Activated B cell treated with CpG ODN at 0.5 μM for 24 hours (primary cell): ENCODE measurements at regions not wholly inside any gene's neighbourhood (a gene's known extent, or its start where the extent isn't known, plus 50 kb on each side); places are given as distances from the start of the nearest gene placed in this dataset.

Experiments used
- ATAC-seq: fragments of 200-7000 bp; cut with Tn5 transposase; one replicate; pipeline ENCODE4 v1.10.0; 2021; ENCODE audit warnings: low read depth, mild to moderate bottlenecking, moderate library complexity
- CTCF ChIA-PET: fragments of 350-600 bp; sonication (Branson Sonifier 250); formaldehyde crosslinking; loops from one replicate; lab custom pipeline; 2021; ENCODE audit warnings: antibody characterized with exemption; lab: Charles Lee
- POLR2A ChIA-PET: fragments of 350-600 bp; sonication (Branson Sonifier 250); formaldehyde crosslinking; loops from one replicate; lab custom pipeline; 2021; ENCODE audit warnings: antibody characterized with exemption; lab: Charles Lee
- DNase-seq: peaks from one replicate; pipeline ENCODE4 v3.0.0; 2022
- H3K27ac Mint-ChIP-seq: one replicate; pipeline ENCODE4 v1.8.0; 2020; ENCODE audit warnings: mixed read lengths
- H3K27me3 Mint-ChIP-seq: one replicate; pipeline ENCODE4 v1.8.0; 2021; ENCODE audit warnings: mixed read lengths
- H3K36me3 Mint-ChIP-seq: one replicate; pipeline ENCODE4 v1.8.0; 2021; ENCODE audit warnings: low read depth, mixed read lengths
- H3K4me1 Mint-ChIP-seq: one replicate; pipeline ENCODE4 v1.8.0; 2021; ENCODE audit warnings: mixed read lengths
- H3K4me3 Mint-ChIP-seq: one replicate; pipeline ENCODE4 v1.8.0; 2020; ENCODE audit warnings: mild to moderate bottlenecking, mixed read lengths
- H3K9me3 Mint-ChIP-seq: one replicate; pipeline ENCODE4 v1.8.0; 2020; ENCODE audit warnings: mixed read lengths
- intact Hi-C: fragments of 100-400 bp; cut with micrococcal nuclease; formaldehyde crosslinking; loops from one replicate; pipeline ENCODE4 v1.15.1; 2024
- TF ChIP-seq, protein P1 (sequence below): fragments of 200-600 bp; IDR thresholded peaks from one replicate; pipeline ENCODE4 v1.8.0; 2022; ENCODE audit warnings: antibody characterized with exemption, mild to moderate bottlenecking

DNA sequence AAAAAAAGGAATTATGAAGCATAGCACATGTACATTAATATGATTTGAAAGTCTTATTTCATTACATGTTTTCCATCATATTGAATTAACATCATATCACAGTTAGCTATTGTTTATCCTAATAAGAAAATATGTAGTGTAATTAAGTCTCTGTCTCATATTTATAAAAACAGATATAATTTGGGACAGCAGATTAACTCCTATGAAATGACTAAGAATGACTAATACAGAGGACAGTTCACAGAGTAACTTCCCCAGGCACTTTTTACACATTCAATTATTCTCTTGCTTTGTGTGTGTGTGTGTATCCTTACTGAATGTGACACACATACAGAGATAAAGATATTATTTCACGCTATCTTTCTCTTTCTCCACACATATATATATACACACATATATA is 2400.9 kb upstream of the C9orf72 start:
- intact Hi-C loops, result no loop called here
- H3K9me3 Mint-ChIP-seq, result no peaks in the 10 kb centered on the region
- no peaks in the 10 kb centered on the region for H3K4me1 Mint-ChIP-seq
- H3K36me3 Mint-ChIP-seq, result no peaks in the 10 kb centered on the region
- TF ChIP-seq, protein P1, sequence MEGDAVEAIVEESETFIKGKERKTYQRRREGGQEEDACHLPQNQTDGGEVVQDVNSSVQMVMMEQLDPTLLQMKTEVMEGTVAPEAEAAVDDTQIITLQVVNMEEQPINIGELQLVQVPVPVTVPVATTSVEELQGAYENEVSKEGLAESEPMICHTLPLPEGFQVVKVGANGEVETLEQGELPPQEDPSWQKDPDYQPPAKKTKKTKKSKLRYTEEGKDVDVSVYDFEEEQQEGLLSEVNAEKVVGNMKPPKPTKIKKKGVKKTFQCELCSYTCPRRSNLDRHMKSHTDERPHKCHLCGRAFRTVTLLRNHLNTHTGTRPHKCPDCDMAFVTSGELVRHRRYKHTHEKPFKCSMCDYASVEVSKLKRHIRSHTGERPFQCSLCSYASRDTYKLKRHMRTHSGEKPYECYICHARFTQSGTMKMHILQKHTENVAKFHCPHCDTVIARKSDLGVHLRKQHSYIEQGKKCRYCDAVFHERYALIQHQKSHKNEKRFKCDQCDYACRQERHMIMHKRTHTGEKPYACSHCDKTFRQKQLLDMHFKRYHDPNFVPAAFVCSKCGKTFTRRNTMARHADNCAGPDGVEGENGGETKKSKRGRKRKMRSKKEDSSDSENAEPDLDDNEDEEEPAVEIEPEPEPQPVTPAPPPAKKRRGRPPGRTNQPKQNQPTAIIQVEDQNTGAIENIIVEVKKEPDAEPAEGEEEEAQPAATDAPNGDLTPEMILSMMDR, result no peak
- H3K27ac Mint-ChIP-seq, result no peak overlapping the region
- no peak for DNase-seq
- no peak overlapping the region for H3K4me3 Mint-ChIP-seq
- no peak for ATAC-seq
- ChIA-PET CTCF (no interaction called here), POLR2A (no interaction called here)
- H3K27me3 Mint-ChIP-seq, result no peaks in the 10 kb centered on the region

DNA sequence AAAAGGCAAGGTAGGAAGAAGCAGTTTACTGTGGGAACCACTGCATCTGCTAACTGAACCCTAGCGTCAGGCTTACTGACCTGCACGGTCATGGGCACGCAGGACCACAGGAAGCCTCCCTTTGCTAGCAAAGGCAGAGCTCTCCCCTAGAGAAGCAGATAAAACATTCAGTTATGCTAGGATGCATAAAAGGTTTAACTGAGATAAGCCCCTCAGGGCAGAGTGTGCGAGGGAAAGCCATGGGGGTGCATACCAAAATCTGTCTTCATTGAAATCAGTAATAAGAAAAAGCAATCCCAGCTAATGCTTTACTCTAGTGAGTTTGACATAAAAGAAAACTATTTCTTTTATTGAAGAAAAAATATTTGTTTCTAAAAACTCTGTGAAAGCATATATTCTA is 2403.7 kb upstream of the C9orf72 start:
- POLR2A ChIA-PET, result no interaction called here
- H3K27ac Mint-ChIP-seq, result no peak overlapping the region
- H3K9me3 Mint-ChIP-seq, result no peaks in the 10 kb centered on the region

DNA sequence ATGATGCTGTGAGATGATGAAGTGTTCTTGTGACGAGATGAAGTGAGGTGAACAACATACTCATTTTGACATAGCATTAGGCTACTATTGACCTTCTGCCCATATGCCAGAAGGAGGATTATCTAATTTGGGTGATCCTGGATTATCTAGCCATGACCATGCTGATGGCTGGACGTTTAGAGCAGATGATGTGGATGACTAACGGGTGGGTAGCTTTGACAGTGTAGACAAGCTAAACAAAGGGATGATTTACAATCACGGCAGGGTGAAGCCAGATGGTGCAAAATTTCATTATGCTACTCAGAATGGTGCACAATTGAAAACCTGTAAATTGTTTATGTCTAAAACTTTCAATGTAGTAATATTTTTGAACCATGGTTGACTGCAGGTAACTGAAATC is 2403.4 kb upstream of the ACO1 start:
- DNase-seq (no peak), ATAC-seq (no peak)
- H3K4me1 Mint-ChIP-seq, result no peaks in the 10 kb centered on the region
- ChIA-PET CTCF (no interaction called here), POLR2A (no interaction called here)
- no peaks in the 10 kb centered on the region for H3K36me3 Mint-ChIP-seq
- H3K27ac Mint-ChIP-seq, result no peak overlapping the region
- H3K4me3 Mint-ChIP-seq, result no peak overlapping the region
- H3K9me3 Mint-ChIP-seq, result peaks cover 4% of the 10 kb centered on the region
- no peaks in the 10 kb centered on the region for H3K27me3 Mint-ChIP-seq
- intact Hi-C loops, result no loop called here
- TF ChIP-seq, protein P1, result no peak

More for the DNA sequence above, 2403.7 kb upstream of the C9orf72 start:
- Mint-ChIP-seq H3K4me3 (no peak overlapping the region), H3K4me1 (no peaks in the 10 kb centered on the region), H3K36me3 (no peaks in the 10 kb centered on the region), H3K27me3 (no peaks in the 10 kb centered on the region)
- TF ChIP-seq, protein P1, result no peak
- no peak for ATAC-seq
- no peak for DNase-seq
- CTCF ChIA-PET, result no interaction called here
- intact Hi-C loops, result no loop called here

DNA sequence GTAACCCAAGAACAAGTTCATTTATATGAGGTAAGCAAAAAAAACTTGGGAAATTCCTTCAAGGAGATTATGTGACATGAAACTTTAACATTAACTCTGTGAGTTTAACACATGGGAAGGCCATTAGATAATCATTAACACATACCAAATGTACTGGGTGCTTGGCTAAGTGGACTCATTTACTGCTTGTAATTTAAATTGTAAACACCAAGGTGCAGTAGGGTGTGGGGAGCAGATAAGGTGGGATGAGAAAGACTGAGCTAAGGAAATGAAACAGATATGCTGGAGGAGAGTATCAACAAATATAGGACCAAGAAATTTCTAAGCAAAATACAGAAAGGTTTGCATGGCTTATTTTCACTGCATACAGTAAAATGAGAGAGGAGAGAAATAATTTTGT is 2384.8 kb upstream of the ACO1 start:
- Mint-ChIP-seq H3K9me3 (peaks cover 7% of the 10 kb centered on the region), H3K4me3 (no peak overlapping the region), H3K27ac (no peak overlapping the region), H3K27me3 (no peaks in the 10 kb centered on the region), H3K36me3 (no peaks in the 10 kb centered on the region), H3K4me1 (no peaks in the 10 kb centered on the region)
- ATAC-seq (no peak), DNase-seq (no peak)
- ChIA-PET POLR2A (no interaction called here), CTCF (no interaction called here)
- TF ChIP-seq, protein P1, result no peak
- intact Hi-C loops, result no loop called here

DNA sequence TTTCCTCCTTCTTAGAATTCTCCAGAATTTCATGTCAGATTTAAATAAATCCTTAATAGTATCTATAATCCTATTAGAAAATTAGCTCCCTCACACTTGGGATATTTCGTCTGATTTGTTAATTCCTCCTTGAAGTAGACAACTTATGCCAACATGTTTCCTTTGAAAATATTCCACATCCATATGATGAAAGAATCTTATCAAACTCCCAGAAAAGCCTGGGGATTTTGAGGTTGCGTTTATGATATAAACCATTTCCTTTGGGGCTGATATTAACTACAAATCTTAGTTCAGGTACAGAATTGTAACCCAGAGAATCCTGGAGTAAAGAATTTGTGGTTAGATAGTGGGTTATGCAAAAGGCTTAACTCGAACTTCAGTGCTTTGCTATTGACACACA is 2373.8 kb upstream of the ACO1 start:
- H3K9me3 Mint-ChIP-seq, result no peaks in the 10 kb centered on the region
- TF ChIP-seq, protein P1, result no peak
- no peaks in the 10 kb centered on the region for H3K36me3 Mint-ChIP-seq
- intact Hi-C loops, result no loop called here
- no peaks in the 10 kb centered on the region for H3K27me3 Mint-ChIP-seq
- no peak for ATAC-seq
- no peak for DNase-seq
- ChIA-PET CTCF (no interaction called here), POLR2A (no interaction called here)
- no peaks in the 10 kb centered on the region for H3K4me1 Mint-ChIP-seq
- H3K27ac Mint-ChIP-seq, result no peak overlapping the region
- H3K4me3 Mint-ChIP-seq, result no peak overlapping the region
